WI38 (cell line): ENCODE measurements at regions not wholly inside any gene's neighbourhood (a gene's known extent, or its start where the extent isn't known, plus 50 kb on each side); places are given as distances from the start of the nearest gene placed in this dataset.
"Not testable (repeated sequence)": the region's sequence is repeated elsewhere in the genome, so short reads cannot be mapped to it uniquely, and the experiment has no call there.

Source experiments
- H3K4me3 ChIP-seq: 2 replicates; pipeline ENCODE4 v1.5.1; 2011; ENCODE audit warnings: low read depth, mild to moderate bottlenecking, control low read depth, low read length
- TF ChIP-seq, protein P1 (sequence below): IDR thresholded peaks from 2 replicates; pipeline ENCODE4 v1.5.1; 2012; ENCODE audit warnings: low read depth, mild to moderate bottlenecking, control low read depth, low read length

GRCh38 chr13:65287405-65287804 lies 1942.7 kb downstream of the PCDH9 start:
- TF ChIP-seq, protein P1, sequence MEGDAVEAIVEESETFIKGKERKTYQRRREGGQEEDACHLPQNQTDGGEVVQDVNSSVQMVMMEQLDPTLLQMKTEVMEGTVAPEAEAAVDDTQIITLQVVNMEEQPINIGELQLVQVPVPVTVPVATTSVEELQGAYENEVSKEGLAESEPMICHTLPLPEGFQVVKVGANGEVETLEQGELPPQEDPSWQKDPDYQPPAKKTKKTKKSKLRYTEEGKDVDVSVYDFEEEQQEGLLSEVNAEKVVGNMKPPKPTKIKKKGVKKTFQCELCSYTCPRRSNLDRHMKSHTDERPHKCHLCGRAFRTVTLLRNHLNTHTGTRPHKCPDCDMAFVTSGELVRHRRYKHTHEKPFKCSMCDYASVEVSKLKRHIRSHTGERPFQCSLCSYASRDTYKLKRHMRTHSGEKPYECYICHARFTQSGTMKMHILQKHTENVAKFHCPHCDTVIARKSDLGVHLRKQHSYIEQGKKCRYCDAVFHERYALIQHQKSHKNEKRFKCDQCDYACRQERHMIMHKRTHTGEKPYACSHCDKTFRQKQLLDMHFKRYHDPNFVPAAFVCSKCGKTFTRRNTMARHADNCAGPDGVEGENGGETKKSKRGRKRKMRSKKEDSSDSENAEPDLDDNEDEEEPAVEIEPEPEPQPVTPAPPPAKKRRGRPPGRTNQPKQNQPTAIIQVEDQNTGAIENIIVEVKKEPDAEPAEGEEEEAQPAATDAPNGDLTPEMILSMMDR: no peak
- no peak overlapping the region for H3K4me3 ChIP-seq

GRCh38 chr13:65275838-65276630 lies 1954.1 kb downstream of the PCDH9 start:
- H3K4me3 ChIP-seq: no peak overlapping the region
- TF ChIP-seq, protein P1: no peak

DNA sequence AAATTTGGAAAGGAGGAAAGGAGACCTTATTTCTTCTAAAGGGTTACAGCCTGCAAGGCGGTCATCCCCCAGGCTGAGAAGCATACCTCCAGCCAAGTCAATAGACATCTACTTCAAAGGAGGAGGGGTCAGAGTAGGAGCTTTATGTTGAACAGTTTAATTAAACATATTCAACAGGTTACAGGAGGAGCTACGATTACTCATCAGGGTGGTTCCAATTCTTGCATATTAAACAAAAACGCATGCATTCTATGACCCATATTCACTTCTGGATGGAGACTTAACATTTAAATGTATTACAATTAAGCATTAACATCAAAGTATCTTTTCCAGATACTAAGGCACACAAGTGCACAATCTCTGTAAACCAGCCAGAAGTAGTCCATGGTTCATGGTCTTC lies 1955.0 kb downstream of the PCDH9 start:
- no peak overlapping the region for H3K4me3 ChIP-seq
- TF ChIP-seq, protein P1: no peak

DNA sequence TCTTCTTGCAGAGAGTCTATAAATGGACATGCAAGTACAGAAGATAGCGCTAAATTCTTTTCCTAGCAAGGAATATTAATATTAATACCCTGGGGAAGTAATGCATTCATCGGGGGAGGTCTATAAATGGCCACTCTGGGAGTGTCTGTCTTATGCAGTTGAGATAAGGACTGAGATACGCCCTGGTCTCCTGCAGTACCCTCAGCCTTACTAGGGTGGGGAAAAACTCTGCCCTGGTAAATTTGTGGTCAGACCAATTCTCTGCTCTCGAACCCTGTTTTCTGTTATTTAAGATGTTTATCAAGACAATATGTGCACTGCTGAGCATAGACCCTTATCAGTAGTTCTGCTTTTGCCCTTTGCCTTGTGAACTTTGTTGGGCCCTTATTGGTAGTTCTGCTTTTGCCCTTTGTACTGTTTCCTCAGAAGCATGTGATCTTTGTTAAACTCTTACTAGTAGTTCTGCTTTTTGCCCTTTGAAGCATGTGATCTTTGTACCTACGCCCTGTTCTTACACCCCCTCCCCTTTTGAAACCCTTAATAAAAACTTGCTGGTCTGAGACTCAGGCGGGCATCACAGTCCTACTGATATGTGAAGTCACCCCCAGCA lies 1956.2 kb downstream of the PCDH9 start:
- not testable (repeated sequence) for H3K4me3 ChIP-seq

- TF ChIP-seq, protein P1: no peak
- no peak overlapping the region for H3K4me3 ChIP-seq
Measured at GRCh38 chr13:65268009-65268408, 1962.1 kb downstream of the PCDH9 start.

GRCh38 chr13:65265988-65266387 lies 1964.1 kb downstream of the PCDH9 start:
- no peak overlapping the region for H3K4me3 ChIP-seq
- TF ChIP-seq, protein P1: no peak

- H3K4me3 ChIP-seq: no peak overlapping the region
- TF ChIP-seq, protein P1: no peak
Measured at GRCh38 chr13:65264066-65264465, 1966.1 kb downstream of the PCDH9 start.
